Fibroblast of lung (primary cell): ENCODE measurements at regions not wholly inside any gene's neighbourhood (a gene's known extent, or its start where the extent isn't known, plus 50 kb on each side); places are given as distances from the start of the nearest gene placed in this dataset.

Source experiments
- DNase-seq, 2 donors: peaks; one replicate each; pipeline versions ENCODE4 v3.0.0 to v3.0.0-alpha.2; 2010; ENCODE audit warnings: low read depth in 2 of 2
- H2AFZ ChIP-seq: 2 replicates; pipeline ENCODE4 v1.5.1; 2012; ENCODE audit warnings: low read length, control low read depth, inconsistent platforms
- H3K27ac ChIP-seq: 2 replicates; pipeline ENCODE4 v1.5.1; 2011; ENCODE audit warnings: low read length, control low read depth; ENCODE audit not compliant: insufficient read depth
- H3K27me3 ChIP-seq: 2 replicates; pipeline ENCODE4 v1.5.1; 2011; ENCODE audit warnings: mild to moderate bottlenecking, low read length; ENCODE audit not compliant: control insufficient read depth, insufficient read depth
- H3K36me3 ChIP-seq: 2 replicates; pipeline ENCODE4 v1.5.1; 2011; ENCODE audit warnings: low read length; ENCODE audit not compliant: control insufficient read depth, insufficient read depth
- H3K4me1 ChIP-seq: 2 replicates; pipeline ENCODE4 v1.5.1; 2011; ENCODE audit warnings: low read length; ENCODE audit not compliant: control insufficient read depth, insufficient read depth; ENCODE audit errors: extremely low read depth
- H3K4me2 ChIP-seq: 2 replicates; pipeline ENCODE4 v1.5.1; 2011; ENCODE audit warnings: low read length, control low read depth; ENCODE audit not compliant: insufficient read depth; ENCODE audit errors: extremely low read depth
- H3K4me3 ChIP-seq, 4 experiments: fragments of 200-600 bp in 1 of 4; sonication (generic) in 1 of 4; replicated peaks in 1 of 4; 2 replicates each; pipeline ENCODE4 v1.5.1; 2011 to 2016; ENCODE audit warnings: low read length in 4 of 4, low read depth in 3 of 4, mild to moderate bottlenecking in 3 of 4, control low read depth in 2 of 4, inconsistent platforms in 1 of 4, mixed read lengths in 1 of 4; ENCODE audit not compliant: insufficient read depth in 1 of 4; ENCODE audit errors: control extremely low read depth in 1 of 4
- H3K79me2 ChIP-seq: 2 replicates; pipeline ENCODE4 v1.5.1; 2012; ENCODE audit warnings: mild to moderate bottlenecking, low read length, inconsistent platforms; ENCODE audit not compliant: control insufficient read depth, insufficient read depth
- H3K9ac ChIP-seq: 2 replicates; pipeline ENCODE4 v1.5.1; 2011; ENCODE audit warnings: mild to moderate bottlenecking, low read length, control low read depth; ENCODE audit not compliant: insufficient read depth
- H3K9me3 ChIP-seq: 2 replicates; pipeline ENCODE4 v1.5.1; 2012; ENCODE audit warnings: low read depth, low read length; ENCODE audit not compliant: control insufficient read depth, insufficient read depth
- H4K20me1 ChIP-seq: 2 replicates; pipeline ENCODE4 v1.5.1; 2011; ENCODE audit warnings: low read length; ENCODE audit not compliant: control insufficient read depth, insufficient read depth; ENCODE audit errors: extremely low read depth
- CTCF ChIP-seq, 2 donors: IDR thresholded peaks in 1 of 2; conservative IDR thresholded peaks in 1 of 2; 1 replicate in 1 of 2; 2 replicates in 1 of 2; pipeline ENCODE4 v1.5.1; 2011 to 2012; ENCODE audit warnings: low read length in 2 of 2, control low read depth in 1 of 2, inconsistent platforms in 1 of 2, low read depth in 1 of 2, mild to moderate bottlenecking in 1 of 2
- EZH2 ChIP-seq: IDR thresholded peaks from 2 replicates; pipeline ENCODE4 v1.5.1; 2012; ENCODE audit warnings: low read length, control low read depth, mild to moderate bottlenecking; ENCODE audit errors: missing control alignments

GRCh38 chr2:16561676-16562075, 104.0 kb downstream of the CYRIA start:
- Histone ChIP-seq H3K27me3 (no peaks in the 10 kb centered on the region), H3K4me1 (no peaks in the 10 kb centered on the region), H3K9me3 (no peaks in the 10 kb centered on the region), H3K36me3 (no peaks in the 10 kb centered on the region), H3K4me3 (no peak overlapping the region), H3K4me2 (no peak overlapping the region), H3K79me2 (no peaks in the 10 kb centered on the region), H4K20me1 (no peaks in the 10 kb centered on the region), H3K27ac (no peak overlapping the region), H2AFZ (no peak overlapping the region), H3K9ac (no peak overlapping the region)
- TF ChIP-seq CTCF (conservative IDR thresholded peaks at IDR 0.05 in 1 of 2, IDR thresholded peaks at IDR 0.05 in 1 of 2; ENCODE audit: low read depth in 1 of 2, low read length in 2 of 2) (no peak), EZH2 (no peak)
- DNase-seq, result no peak

GRCh38 chr2:16561251-16561650, 104.4 kb downstream of the CYRIA start:
- Histone ChIP-seq H3K79me2 (no peaks in the 10 kb centered on the region), H3K4me2 (no peak overlapping the region), H3K4me3 (no peak overlapping the region), H3K9ac (no peak overlapping the region), H3K36me3 (no peaks in the 10 kb centered on the region), H3K27me3 (no peaks in the 10 kb centered on the region), H3K9me3 (no peaks in the 10 kb centered on the region), H3K4me1 (no peaks in the 10 kb centered on the region), H2AFZ (no peak overlapping the region), H4K20me1 (no peaks in the 10 kb centered on the region), H3K27ac (no peak overlapping the region)
- no peak for DNase-seq
- TF ChIP-seq EZH2 (no peak), CTCF (conservative IDR thresholded peaks at IDR 0.05 in 1 of 2, IDR thresholded peaks at IDR 0.05 in 1 of 2; ENCODE audit: low read depth in 1 of 2, low read length in 2 of 2) (no peak)

GRCh38 chr2:16559278-16560067, 106.2 kb downstream of the CYRIA start:
- H3K79me2 ChIP-seq, result no peaks in the 10 kb centered on the region
- no peak overlapping the region for H3K4me2 ChIP-seq
- DNase-seq, result no peak

More at GRCh38 chr2:16559278-16560067, 106.2 kb downstream of the CYRIA start:
- Histone ChIP-seq H3K9me3 (no peaks in the 10 kb centered on the region), H2AFZ (no peak overlapping the region), H3K36me3 (no peaks in the 10 kb centered on the region), H4K20me1 (no peaks in the 10 kb centered on the region), H3K4me1 (no peaks in the 10 kb centered on the region), H3K27ac (no peak overlapping the region), H3K27me3 (no peaks in the 10 kb centered on the region), H3K4me3 (no peak overlapping the region), H3K9ac (no peak overlapping the region)
- no peak for TF ChIP-seq EZH2
